ENCODE measurements at regions not wholly inside any gene's neighbourhood (a gene's known extent, or its start where the extent isn't known, plus 50 kb on each side); places are given as distances from the start of the nearest gene placed in this dataset.

DNA sequence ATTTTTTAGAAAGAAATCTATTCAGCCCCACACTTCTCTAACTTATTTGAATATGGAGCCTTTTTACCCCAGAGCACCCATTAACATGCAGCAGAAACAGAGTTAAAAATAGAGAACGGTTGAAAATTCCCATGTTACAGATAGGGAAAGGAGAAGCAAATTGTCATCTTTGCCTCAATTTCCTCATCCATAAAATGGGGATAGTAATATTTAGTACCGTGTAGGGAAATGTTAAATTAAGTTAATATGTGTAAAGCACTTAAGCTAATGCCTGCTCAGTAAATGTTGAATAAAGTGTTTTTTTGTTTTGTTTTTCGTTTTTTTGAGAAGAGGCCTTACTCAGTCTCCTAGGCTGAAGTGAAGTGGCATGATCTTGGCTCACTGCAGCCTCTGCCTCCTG, 50.3 kb downstream of the NAV1 start:
- DNase-seq (ENCODE audit: low read depth) = no peak
- H3K4me3 ChIP-seq (ENCODE audit: low read length) = no peak overlapping the region
- TF ChIP-seq, protein P1, sequence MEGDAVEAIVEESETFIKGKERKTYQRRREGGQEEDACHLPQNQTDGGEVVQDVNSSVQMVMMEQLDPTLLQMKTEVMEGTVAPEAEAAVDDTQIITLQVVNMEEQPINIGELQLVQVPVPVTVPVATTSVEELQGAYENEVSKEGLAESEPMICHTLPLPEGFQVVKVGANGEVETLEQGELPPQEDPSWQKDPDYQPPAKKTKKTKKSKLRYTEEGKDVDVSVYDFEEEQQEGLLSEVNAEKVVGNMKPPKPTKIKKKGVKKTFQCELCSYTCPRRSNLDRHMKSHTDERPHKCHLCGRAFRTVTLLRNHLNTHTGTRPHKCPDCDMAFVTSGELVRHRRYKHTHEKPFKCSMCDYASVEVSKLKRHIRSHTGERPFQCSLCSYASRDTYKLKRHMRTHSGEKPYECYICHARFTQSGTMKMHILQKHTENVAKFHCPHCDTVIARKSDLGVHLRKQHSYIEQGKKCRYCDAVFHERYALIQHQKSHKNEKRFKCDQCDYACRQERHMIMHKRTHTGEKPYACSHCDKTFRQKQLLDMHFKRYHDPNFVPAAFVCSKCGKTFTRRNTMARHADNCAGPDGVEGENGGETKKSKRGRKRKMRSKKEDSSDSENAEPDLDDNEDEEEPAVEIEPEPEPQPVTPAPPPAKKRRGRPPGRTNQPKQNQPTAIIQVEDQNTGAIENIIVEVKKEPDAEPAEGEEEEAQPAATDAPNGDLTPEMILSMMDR (conservative IDR thresholded peaks at IDR 0.05; ENCODE audit: low read depth, low read length) = no peak

DNA sequence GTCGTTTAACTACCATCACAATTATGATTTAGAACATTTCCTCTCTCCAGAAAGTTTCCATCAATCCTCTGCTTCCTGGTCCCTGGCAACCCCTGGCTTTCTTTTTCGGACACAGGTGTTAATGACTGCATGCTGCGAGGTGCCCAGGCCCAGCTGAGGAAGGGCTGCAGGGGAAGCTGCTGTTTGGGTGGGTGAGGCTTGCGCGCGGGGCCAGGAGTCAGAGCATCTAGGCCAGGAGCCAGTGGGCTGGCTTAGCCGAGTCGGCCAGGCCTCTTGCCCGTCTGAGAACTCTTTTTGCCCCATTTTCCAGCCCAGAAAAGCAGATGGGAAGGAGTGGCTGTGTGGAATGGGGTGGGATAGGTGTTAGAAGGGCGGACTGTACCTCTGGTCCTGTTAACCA, 51.5 kb downstream of the NAV1 start:
- TF ChIP-seq, protein P1 (conservative IDR thresholded peaks at IDR 0.05; ENCODE audit: low read depth, low read length) = no peak
- H3K4me3 ChIP-seq (ENCODE audit: low read length) = no peak overlapping the region
- DNase-seq (ENCODE audit: low read depth) = no peak

DNA sequence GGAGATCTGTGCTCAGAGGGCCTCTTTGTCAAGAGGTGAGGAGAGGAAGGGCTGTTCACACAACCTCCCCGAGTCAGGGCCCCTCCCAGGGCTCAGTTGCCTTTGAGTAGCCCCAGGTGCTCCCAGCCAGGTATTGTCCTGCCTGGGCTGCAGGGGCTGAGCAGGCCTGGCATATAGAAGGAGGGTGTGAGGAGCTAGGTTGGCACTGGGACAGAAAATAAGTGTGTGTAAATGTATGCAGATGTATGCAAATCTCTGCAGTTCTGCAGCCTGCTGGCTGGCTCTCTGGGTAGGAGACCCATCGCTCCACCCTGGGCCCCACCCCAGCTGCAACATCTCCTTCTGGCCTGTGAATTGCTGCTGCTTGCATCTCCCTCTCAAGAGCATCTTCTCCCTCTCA, 52.4 kb downstream of the NAV1 start:
- H3K4me3 ChIP-seq (ENCODE audit: low read length) = no peak overlapping the region
- TF ChIP-seq, protein P1 (conservative IDR thresholded peaks at IDR 0.05; ENCODE audit: low read depth, low read length) = no peak
- no peak for DNase-seq (ENCODE audit: low read depth)

DNA sequence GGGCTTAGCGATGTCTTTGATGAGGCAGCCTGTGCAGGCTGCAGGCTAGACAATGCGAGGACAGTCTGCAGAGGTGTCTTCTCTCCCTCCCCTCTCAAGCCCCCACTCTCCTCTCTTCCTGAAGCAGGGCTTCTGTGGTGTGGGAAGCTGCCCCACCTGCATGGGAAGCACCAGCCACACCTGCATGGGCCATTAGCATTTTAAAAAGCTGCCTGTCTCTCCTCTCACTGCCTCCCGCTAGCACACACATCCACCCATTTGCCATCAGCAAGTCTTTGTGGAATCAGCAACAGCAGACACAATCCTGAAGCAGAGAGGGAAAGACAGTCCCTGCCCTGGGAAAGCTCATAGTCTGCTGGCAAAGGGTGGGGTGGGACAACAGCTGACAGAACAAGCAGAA, 53.1 kb downstream of the NAV1 start:
- H3K4me3 ChIP-seq (ENCODE audit: low read length) = no peak overlapping the region
- no peak for DNase-seq (ENCODE audit: low read depth)
- TF ChIP-seq, protein P1 (conservative IDR thresholded peaks at IDR 0.05; ENCODE audit: low read depth, low read length) = no peak

DNA sequence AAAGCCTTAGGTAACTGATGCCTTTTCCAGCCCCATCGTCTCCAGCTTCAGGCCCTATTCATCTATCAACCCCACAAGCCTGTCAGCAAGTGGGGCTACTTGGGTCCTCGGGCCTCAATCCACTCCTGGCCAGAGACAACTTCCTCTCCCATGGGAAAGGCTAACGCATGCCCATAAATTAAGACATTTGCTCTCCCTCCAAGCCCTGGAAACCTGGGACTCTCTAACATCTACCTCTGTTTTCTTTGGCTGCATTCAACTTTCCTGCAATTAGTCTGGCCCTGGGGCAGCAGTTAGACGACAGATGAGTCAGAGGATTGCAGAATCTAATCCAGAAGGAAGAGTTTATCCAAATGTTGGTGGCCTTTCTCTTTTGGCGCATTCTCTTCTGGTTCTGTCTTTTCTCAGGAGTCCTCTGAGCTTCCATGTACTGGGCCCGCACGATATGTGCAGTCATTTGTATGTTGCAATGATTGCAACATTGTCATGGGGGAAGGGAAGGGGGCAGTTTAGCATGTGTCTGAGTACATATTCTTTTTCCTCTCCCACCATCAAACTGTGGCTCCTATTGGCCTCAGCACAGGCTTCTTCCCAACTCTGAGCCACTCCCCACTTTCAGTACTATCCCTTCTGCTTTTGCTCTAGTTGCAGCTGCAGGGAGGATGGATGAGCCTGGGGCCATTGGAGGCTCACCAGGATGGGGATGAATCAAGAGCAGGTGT, 54.4 kb downstream of the NAV1 start:
- TF ChIP-seq, protein P1 (conservative IDR thresholded peaks at IDR 0.05; ENCODE audit: low read depth, low read length) = no peak
- H3K4me3 ChIP-seq (ENCODE audit: low read length) = no peak overlapping the region
- DNase-seq (ENCODE audit: low read depth) = no peak

DNA sequence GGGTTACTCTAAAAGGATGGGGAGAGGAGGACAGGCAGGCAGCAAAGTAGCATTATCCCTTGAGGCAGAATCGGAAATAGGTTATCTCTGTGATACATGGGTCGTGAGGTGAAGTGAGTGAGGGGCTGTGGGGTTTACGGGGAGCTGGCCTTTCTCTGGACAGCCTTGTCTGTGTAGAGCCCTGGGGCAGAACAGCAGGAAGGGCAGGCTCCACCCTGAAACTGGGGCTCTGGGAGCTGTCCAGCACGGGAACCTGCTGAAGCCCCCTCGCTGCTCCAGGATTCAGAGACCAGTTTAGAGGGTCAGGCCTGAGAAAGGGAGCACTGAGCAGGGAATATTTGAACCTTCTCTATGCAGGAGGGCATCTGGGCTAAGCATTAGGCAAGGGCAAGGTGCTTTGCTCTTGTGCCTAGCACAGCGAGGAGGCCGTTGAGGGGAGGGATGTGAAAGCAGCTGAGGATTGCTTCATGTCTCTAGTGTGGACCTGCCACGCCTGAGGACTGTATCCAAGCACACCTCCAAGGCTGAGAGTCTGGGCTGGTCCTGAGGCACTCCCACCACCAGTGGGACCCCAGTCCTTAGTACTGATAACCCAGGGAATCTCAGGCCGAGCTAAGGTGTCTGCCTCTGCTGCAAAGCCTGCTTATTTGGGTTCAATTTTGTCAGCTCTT, 55.8 kb downstream of the NAV1 start:
- no peak overlapping the region for H3K4me3 ChIP-seq (ENCODE audit: low read length)
- DNase-seq (ENCODE audit: low read depth) = no peak
- TF ChIP-seq, protein P1 (conservative IDR thresholded peaks at IDR 0.05; ENCODE audit: low read depth, low read length) = no peak

DNA sequence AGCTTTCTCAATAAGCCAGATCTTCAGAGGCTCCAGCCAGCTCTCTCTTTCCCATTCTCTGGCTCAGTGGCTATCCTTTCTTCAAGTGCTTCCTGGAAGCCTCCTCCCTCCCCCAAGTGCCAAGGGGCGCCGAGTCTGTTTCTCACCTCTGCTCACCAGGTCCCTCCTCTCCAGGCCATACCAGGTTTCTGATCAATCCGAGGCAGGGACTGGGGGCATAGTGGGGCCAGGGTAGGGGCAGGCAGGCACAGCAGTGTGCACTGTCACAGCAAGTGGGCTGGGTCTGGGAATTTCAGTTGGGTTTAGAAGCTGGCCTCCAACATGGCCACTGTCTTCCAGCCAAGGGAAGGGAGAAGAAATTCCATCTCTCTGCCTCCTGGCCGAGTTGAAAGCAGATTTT, 56.5 kb downstream of the NAV1 start:
- no peak overlapping the region for H3K4me3 ChIP-seq (ENCODE audit: low read length)
- no peak for DNase-seq (ENCODE audit: low read depth)
- TF ChIP-seq, protein P1 (conservative IDR thresholded peaks at IDR 0.05; ENCODE audit: low read depth, low read length) = no peak
